CD4-positive, alpha-beta T cell (primary cell): ENCODE measurements at regions not wholly inside any gene's neighbourhood (a gene's known extent, or its start where the extent isn't known, plus 50 kb on each side); places are given as distances from the start of the nearest gene placed in this dataset.

ENCODE experiments used
- ATAC-seq: fragments of 200-7000 bp; cut with Tn5 transposase; one replicate; pipeline ENCODE4 v1.10.0; 2022; ENCODE audit warnings: mild to moderate bottlenecking; ENCODE audit not compliant: poor library complexity
- CTCF ChIA-PET: fragments of 350-600 bp; sonication (Branson Sonifier 250); formaldehyde crosslinking; loops from one replicate; lab custom pipeline; 2021; ENCODE audit warnings: antibody characterized with exemption, inconsistent platforms; lab: Charles Lee
- POLR2A ChIA-PET: fragments of 350-600 bp; sonication (Branson Sonifier 250); formaldehyde crosslinking; loops from one replicate; lab custom pipeline; 2021; ENCODE audit warnings: antibody characterized with exemption, inconsistent platforms; lab: Charles Lee
- DNase-seq, 14 experiments: peaks; one replicate each; pipeline ENCODE4 v3.0.0-alpha.2; 2013 to 2020; ENCODE audit warnings: mixed read lengths in 2 of 14
- H3K27ac ChIP-seq, 2 donors: one replicate each; pipeline versions ENCODE4 v1.5.1 to v1.7.0; 2013; ENCODE audit warnings: low read length in 2 of 2, low read depth in 1 of 2, mild to moderate bottlenecking in 1 of 2
- H3K27me3 ChIP-seq, 2 experiments: 1 replicate in 1 of 2; 2 replicates in 1 of 2; pipeline versions ENCODE4 v1.6.1 to v1.7.0; 2013; ENCODE audit warnings: low read length in 2 of 2, control low read depth in 1 of 2, mild to moderate bottlenecking in 1 of 2, moderate library complexity in 1 of 2; ENCODE audit not compliant: insufficient read depth in 2 of 2, control insufficient read depth in 1 of 2
- H3K36me3 ChIP-seq: one replicate; pipeline ENCODE4 v1.6.1; 2013; ENCODE audit warnings: low read length, control low read depth; ENCODE audit not compliant: insufficient read depth
- H3K4me1 ChIP-seq: one replicate; pipeline ENCODE4 v1.6.1; 2013; ENCODE audit warnings: low read length, control low read depth; ENCODE audit not compliant: insufficient read depth
- H3K4me3 ChIP-seq: one replicate; pipeline ENCODE4 v1.5.1; 2013; ENCODE audit warnings: mild to moderate bottlenecking, low read length, moderate library complexity
- H3K9me3 ChIP-seq, 2 experiments: 1 replicate in 1 of 2; 2 replicates in 1 of 2; pipeline versions ENCODE4 v1.6.1 to v1.7.0; 2013; ENCODE audit warnings: low read length in 2 of 2, mild to moderate bottlenecking in 2 of 2, control low read depth in 1 of 2, moderate library complexity in 1 of 2; ENCODE audit not compliant: control insufficient read depth in 1 of 2, insufficient read depth in 1 of 2
- H3K27ac Mint-ChIP-seq: one replicate; pipeline ENCODE4 v1.8.0; 2020; ENCODE audit warnings: mixed read lengths
- H3K27me3 Mint-ChIP-seq: one replicate; pipeline ENCODE4 v1.8.0; 2021; ENCODE audit warnings: mixed read lengths
- H3K36me3 Mint-ChIP-seq: one replicate; pipeline ENCODE4 v1.8.0; 2021; ENCODE audit warnings: low read depth, mixed read lengths
- H3K4me1 Mint-ChIP-seq: one replicate; pipeline ENCODE4 v1.8.0; 2021; ENCODE audit warnings: low read depth, mixed read lengths
- H3K4me3 Mint-ChIP-seq: one replicate; pipeline ENCODE4 v1.8.0; 2020; ENCODE audit warnings: mild to moderate bottlenecking, mixed read lengths
- H3K9me3 Mint-ChIP-seq: one replicate; pipeline ENCODE4 v1.8.0; 2020; ENCODE audit warnings: mixed read lengths
- intact Hi-C, 2 experiments: fragments of 100-400 bp; cut with DNase I in 1 of 2; cut with micrococcal nuclease in 1 of 2; formaldehyde crosslinking; loops; one replicate each; pipeline versions ENCODE4 v1.15.1 to v1.9.0; 2023 to 2025; cut with DNase I, micrococcal nuclease
- TF ChIP-seq, protein P1 (sequence below): fragments of 200-600 bp; IDR thresholded peaks from one replicate; pipeline ENCODE4 v1.8.0; 2022; ENCODE audit warnings: antibody characterized with exemption, mild to moderate bottlenecking

DNA sequence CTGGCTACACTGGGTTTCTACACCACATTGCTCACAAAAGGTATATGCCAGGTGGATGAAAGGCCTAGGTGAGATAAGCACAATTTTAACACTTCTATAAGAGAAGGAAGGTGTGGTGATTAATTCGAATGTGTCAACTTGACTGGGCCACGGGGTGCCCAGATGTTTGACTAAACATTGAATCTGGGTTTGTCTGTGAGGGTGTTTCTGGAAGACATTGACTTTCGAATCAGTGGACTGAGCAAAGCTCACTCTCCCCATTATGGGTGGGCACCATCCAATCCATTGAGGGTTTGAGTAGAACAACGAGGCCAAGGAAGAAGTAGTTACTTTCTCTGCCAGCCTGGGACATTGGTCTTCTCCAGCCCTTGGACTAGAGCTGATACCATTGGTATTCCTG is 78.2 kb upstream of the COL5A1 start:
- Mint-ChIP-seq H3K4me3 (no peak overlapping the region), H3K9me3 (peaks cover 3% of the 10 kb centered on the region), H3K27me3 (no peaks in the 10 kb centered on the region), H3K27ac (no peak overlapping the region), H3K36me3 (no peaks in the 10 kb centered on the region), H3K4me1 (no peaks in the 10 kb centered on the region)
- H3K36me3 ChIP-seq, result no peaks in the 10 kb centered on the region
- no peaks in the 10 kb centered on the region for H3K27me3 ChIP-seq
- no peak overlapping the region for H3K4me3 ChIP-seq
- ChIA-PET CTCF (no interaction called here), POLR2A (no interaction called here)
- peaks cover 13% of the 10 kb centered on the region in 2 experiments for H3K9me3 ChIP-seq
- no peak for ATAC-seq
- TF ChIP-seq, protein P1, sequence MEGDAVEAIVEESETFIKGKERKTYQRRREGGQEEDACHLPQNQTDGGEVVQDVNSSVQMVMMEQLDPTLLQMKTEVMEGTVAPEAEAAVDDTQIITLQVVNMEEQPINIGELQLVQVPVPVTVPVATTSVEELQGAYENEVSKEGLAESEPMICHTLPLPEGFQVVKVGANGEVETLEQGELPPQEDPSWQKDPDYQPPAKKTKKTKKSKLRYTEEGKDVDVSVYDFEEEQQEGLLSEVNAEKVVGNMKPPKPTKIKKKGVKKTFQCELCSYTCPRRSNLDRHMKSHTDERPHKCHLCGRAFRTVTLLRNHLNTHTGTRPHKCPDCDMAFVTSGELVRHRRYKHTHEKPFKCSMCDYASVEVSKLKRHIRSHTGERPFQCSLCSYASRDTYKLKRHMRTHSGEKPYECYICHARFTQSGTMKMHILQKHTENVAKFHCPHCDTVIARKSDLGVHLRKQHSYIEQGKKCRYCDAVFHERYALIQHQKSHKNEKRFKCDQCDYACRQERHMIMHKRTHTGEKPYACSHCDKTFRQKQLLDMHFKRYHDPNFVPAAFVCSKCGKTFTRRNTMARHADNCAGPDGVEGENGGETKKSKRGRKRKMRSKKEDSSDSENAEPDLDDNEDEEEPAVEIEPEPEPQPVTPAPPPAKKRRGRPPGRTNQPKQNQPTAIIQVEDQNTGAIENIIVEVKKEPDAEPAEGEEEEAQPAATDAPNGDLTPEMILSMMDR, result no peak
- intact Hi-C loops, result no loop called here
- no peaks in the 10 kb centered on the region for H3K4me1 ChIP-seq
- no peak overlapping the region for H3K27ac ChIP-seq
- DNase-seq, result no peak

- Histone ChIP-seq H3K4me3 (no peak overlapping the region), H3K4me1 (no peaks in the 10 kb centered on the region), H3K27ac (no peak overlapping the region), H3K9me3 (peaks cover 13% of the 10 kb centered on the region in 2 experiments), H3K27me3 (no peaks in the 10 kb centered on the region), H3K36me3 (no peaks in the 10 kb centered on the region)
- H3K27me3 Mint-ChIP-seq, result no peaks in the 10 kb centered on the region
- no peaks in the 10 kb centered on the region for H3K4me1 Mint-ChIP-seq
- H3K36me3 Mint-ChIP-seq, result no peaks in the 10 kb centered on the region
- no peak overlapping the region for H3K4me3 Mint-ChIP-seq
- ChIA-PET POLR2A (no interaction called here), CTCF (no interaction called here)
- intact Hi-C loops, result no loop called here
- TF ChIP-seq, protein P1, result no peak
- DNase-seq (no peak), ATAC-seq (no peak)
- H3K27ac Mint-ChIP-seq, result no peak overlapping the region
- H3K9me3 Mint-ChIP-seq, result peaks cover 3% of the 10 kb centered on the region
Observed at GRCh38 chr9:134564431-134565170, 77.0 kb upstream of the COL5A1 start.

GRCh38 chr9:134565316-134565915 is 76.2 kb upstream of the COL5A1 start:
- no peaks in the 10 kb centered on the region for H3K4me1 Mint-ChIP-seq
- Histone ChIP-seq H3K9me3 (peaks cover 13% of the 10 kb centered on the region in 2 experiments), H3K4me1 (no peaks in the 10 kb centered on the region), H3K4me3 (no peak overlapping the region), H3K27ac (no peak overlapping the region), H3K36me3 (no peaks in the 10 kb centered on the region), H3K27me3 (no peaks in the 10 kb centered on the region)
- H3K9me3 Mint-ChIP-seq, result peaks cover 3% of the 10 kb centered on the region
- no peak overlapping the region for H3K27ac Mint-ChIP-seq
- intact Hi-C loops, result no loop called here
- ATAC-seq (no peak), DNase-seq (no peak)
- H3K27me3 Mint-ChIP-seq, result no peaks in the 10 kb centered on the region
- no peaks in the 10 kb centered on the region for H3K36me3 Mint-ChIP-seq
- no peak overlapping the region for H3K4me3 Mint-ChIP-seq
- TF ChIP-seq, protein P1, result no peak
- POLR2A ChIA-PET, result no interaction called here
- CTCF ChIA-PET, result interaction anchor here (0.6 kb wide), 1 partner anchor 395 kb away, joined by 3 read pairs; no protein-coding TSS in a partner anchor
